ENCODE measurements at regions not wholly inside any gene's neighbourhood (a gene's known extent, or its start where the extent isn't known, plus 50 kb on each side); places are given as distances from the start of the nearest gene placed in this dataset.
"Not testable (repeated sequence)": the region's sequence is repeated elsewhere in the genome, so short reads cannot be mapped to it uniquely, and the experiment has no call there.

- 77 to 86% methylated on average over 6 to 9 of the region's 29 CpGs for WGBS, 2 donors (ENCODE audit: low coverage in 1 of 2)
- TF ChIP-seq EP300 (IDR thresholded peaks at IDR 0.05) (no peak), CTCF (IDR thresholded peaks at IDR 0.05) (no peak)
- Histone ChIP-seq H3K4me3 (no peak overlapping the region), H3K36me3 (no peaks in the 10 kb centered on the region), H3K27ac (no peak overlapping the region), H3K27me3 (peaks cover 64% of the 10 kb centered on the region), H3K9me3 (peaks cover 0 to 33% (median 0%) of the 10 kb centered on the region in 3 donors), H3K4me1 (peaks cover 0 to 10% (median 0%) of the 10 kb centered on the region in 3 donors)
- no peak for ATAC-seq
Measured at GRCh38 chr2:89763581-89764485, 1072.4 kb downstream of the RPIA start.

- ATAC-seq, H3K4me3 ChIP-seq, H3K27ac ChIP-seq, H3K36me3 ChIP-seq: not testable (repeated sequence)
- peaks cover 65% of the 10 kb centered on the region for H3K27me3 ChIP-seq
- H3K9me3 ChIP-seq = peaks cover 0 to 33% (median 0%) of the 10 kb centered on the region in 3 donors
- 85 to 88% methylated on average over 4 to 7 of the region's 20 CpGs for WGBS, 2 donors (ENCODE audit: low coverage in 1 of 2)
- peaks cover 0 to 10% (median 0%) of the 10 kb centered on the region in 3 donors for H3K4me1 ChIP-seq
Measured at GRCh38 chr2:89764571-89765360, 1073.3 kb downstream of the RPIA start.

GRCh38 chr2:89765361-89765718 lies 1073.9 kb downstream of the RPIA start:
- ATAC-seq, H3K27ac ChIP-seq, H3K4me3 ChIP-seq, H3K36me3 ChIP-seq: not testable (repeated sequence)
- peaks cover 0 to 10% (median 0%) of the 10 kb centered on the region in 3 donors for H3K4me1 ChIP-seq
- WGBS, 2 donors (ENCODE audit: low coverage in 1 of 2) = 100% methylated on average over 1 of the region's 5 CpGs
- peaks cover 65% of the 10 kb centered on the region for H3K27me3 ChIP-seq
- peaks cover 0 to 33% (median 0%) of the 10 kb centered on the region in 3 donors for H3K9me3 ChIP-seq

GRCh38 chr2:89766141-89766990 lies 1074.9 kb downstream of the RPIA start:
- not testable (repeated sequence) for ATAC-seq, H3K27ac ChIP-seq, H3K4me3 ChIP-seq, H3K36me3 ChIP-seq
- 73 to 92% methylated on average over 7 to 11 of the region's 19 CpGs for WGBS, 2 donors (ENCODE audit: low coverage in 1 of 2)
- H3K9me3 ChIP-seq = peaks cover 0 to 36% (median 0%) of the 10 kb centered on the region in 3 donors
- peaks cover 0 to 10% (median 0%) of the 10 kb centered on the region in 3 donors for H3K4me1 ChIP-seq
- peaks cover 65% of the 10 kb centered on the region for H3K27me3 ChIP-seq

- Histone ChIP-seq H3K9me3 (peaks cover 0 to 43% (median 0%) of the 10 kb centered on the region in 3 donors), H3K27me3 (peaks cover 65% of the 10 kb centered on the region), H3K4me1 (peaks cover 0 to 10% (median 0%) of the 10 kb centered on the region in 3 donors)
- WGBS, 2 donors (ENCODE audit: low coverage in 1 of 2) = 100% methylated on average over 1 of the region's 7 CpGs; no CpG with 5 or more reads in 1 of the 2 donors
- H3K27ac ChIP-seq, H3K36me3 ChIP-seq, ATAC-seq, H3K4me3 ChIP-seq: not testable (repeated sequence)
Measured at GRCh38 chr2:89767058-89767457, 1075.6 kb downstream of the RPIA start.

GRCh38 chr2:89767572-89768435 lies 1076.3 kb downstream of the RPIA start:
- Histone ChIP-seq H3K27me3 (peaks cover 61% of the 10 kb centered on the region), H3K4me3 (no peak overlapping the region), H3K4me1 (peaks cover 0 to 10% (median 0%) of the 10 kb centered on the region in 3 donors), H3K9me3 (peaks cover 0 to 47% (median 0%) of the 10 kb centered on the region in 3 donors), H3K27ac (no peak overlapping the region), H3K36me3 (no peaks in the 10 kb centered on the region)
- TF ChIP-seq CTCF (IDR thresholded peaks at IDR 0.05) (no peak), POLR2A (IDR thresholded peaks at IDR 0.05) (no peak), POLR2AphosphoS5 (IDR thresholded peaks at IDR 0.05) (no peak), EP300 (IDR thresholded peaks at IDR 0.05) (no peak)
- WGBS, 2 donors (ENCODE audit: low coverage in 1 of 2) = 10 to 24% methylated on average over 39 to 56 of the region's 60 CpGs
- ATAC-seq = no peak

All from gastroesophageal sphincter (tissue), 4 donors.